HepG2 (cell line): ENCODE measurements at regions not wholly inside any gene's neighbourhood (a gene's known extent, or its start where the extent isn't known, plus 50 kb on each side); places are given as distances from the start of the nearest gene placed in this dataset.

Experiments
- ATAC-seq: fragments of 200-7000 bp; cut with Tn5 transposase; 3 replicates; pipeline ENCODE4 v1.9.1; 2020; ENCODE audit warnings: mild to moderate bottlenecking, moderate library complexity
- BruUV-seq: library from RNA; stranded (reverse); fragments of 400-500 nt; replicated peaks from 2 replicates; lab custom pipeline; 2021; lab: Mats Ljungman, UMichigan
- CTCF ChIA-PET: fragments of 300-600 bp; formaldehyde crosslinking; extraction: SDS; loops from one replicate; lab custom pipeline; 2021; ENCODE audit warnings: low total read pairs, inconsistent platforms, low intra/inter-chr PET ratio; lab: Yijun Ruan, JAX
- POLR2A ChIA-PET: fragments of 350-600 bp; sonication (Branson Sonifier 250); formaldehyde crosslinking; loops from one replicate; lab custom pipeline; 2020; ENCODE audit warnings: antibody characterized with exemption, inconsistent platforms; lab: Yijun Ruan, JAX
- DNase-seq: peaks from one replicate; pipeline ENCODE4 v3.0.0-alpha.2; 2015; ENCODE audit warnings: low spot score
- FAIRE-seq: peaks from 3 replicates; lab custom pipeline; 2011; peaks lifted over from hg19 to GRCh38; lab: Jason Lieb, UNC
- H2AFZ ChIP-seq: one replicate; pipeline ENCODE4 v1.6.1; 2011; ENCODE audit warnings: low read length, inconsistent platforms
- H3K27ac ChIP-seq: fragments of 300-600 bp; 3 replicates; pipeline ENCODE4 v1.8.0; 2011; ENCODE audit warnings: mixed run types, mild to moderate bottlenecking, mixed read lengths, low read length, inconsistent platforms; ENCODE audit not compliant: insufficient read depth; ENCODE audit errors: extremely low read length
- H3K27me3 ChIP-seq, 2 experiments: fragments of 200-600 bp in 1 of 2; 2 replicates in 1 of 2; 3 replicates in 1 of 2; pipeline versions ENCODE4 v1.6.0 to v1.8.0; 2011; ENCODE audit warnings: low read length in 2 of 2, mild to moderate bottlenecking in 2 of 2, moderate library complexity in 2 of 2, inconsistent platforms in 1 of 2; ENCODE audit not compliant: insufficient read depth in 2 of 2, control insufficient read depth in 1 of 2
- H3K36me3 ChIP-seq, 2 experiments: fragments of 200-600 bp in 1 of 2; replicated peaks in 1 of 2; 2 replicates in 1 of 2; 3 replicates in 1 of 2; pipeline versions ENCODE4 v1.5.1 to v1.8.0; 2011; ENCODE audit warnings: low read length in 2 of 2, inconsistent platforms in 1 of 2; ENCODE audit not compliant: insufficient read depth in 2 of 2, control insufficient read depth in 1 of 2
- H3K4me1 ChIP-seq: 2 replicates; pipeline ENCODE4 v1.5.1; 2012; ENCODE audit warnings: low read length, inconsistent platforms; ENCODE audit not compliant: insufficient read depth
- H3K4me2 ChIP-seq: 2 replicates; pipeline ENCODE4 v1.6.0; 2011; ENCODE audit warnings: low read depth, low read length, inconsistent platforms
- H3K4me3 ChIP-seq, 3 experiments: fragments of 200-600 bp in 1 of 3; sonication (generic), shearing (Covaris generic) in 1 of 3; replicated peaks in 1 of 3; 2 replicates each; pipeline ENCODE4 v1.5.1; 2011 to 2016; ENCODE audit warnings: low read length in 3 of 3, inconsistent platforms in 2 of 3, low read depth in 2 of 3, mild to moderate bottlenecking in 2 of 3, control low read depth in 1 of 3, mixed read lengths in 1 of 3; ENCODE audit not compliant: insufficient read depth in 1 of 3
- H3K79me2 ChIP-seq: one replicate; pipeline ENCODE4 v1.6.1; 2011; ENCODE audit warnings: low read length, inconsistent platforms; ENCODE audit not compliant: insufficient read depth
- H3K9ac ChIP-seq: 2 replicates; pipeline ENCODE4 v1.6.0; 2011; ENCODE audit warnings: mild to moderate bottlenecking, low read depth, low read length, inconsistent platforms; ENCODE audit not compliant: insufficient read depth
- H3K9me3 ChIP-seq: 2 replicates; pipeline ENCODE4 v1.5.1; 2012; ENCODE audit warnings: mild to moderate bottlenecking, low read length
- H4K20me1 ChIP-seq: 2 replicates; pipeline ENCODE4 v1.6.0; 2011; ENCODE audit warnings: inconsistent platforms, mild to moderate bottlenecking, low read length, moderate library complexity; ENCODE audit not compliant: insufficient read depth
- GLI4 ChIP-seq: sonication (generic); formaldehyde crosslinking; IDR thresholded peaks from 2 replicates; pipeline ENCODE4 v1.5.1; 2020; ENCODE audit warnings: missing genetic modification reagents, mild to moderate bottlenecking, moderate library complexity, borderline replicate concordance
- IRF2 ChIP-seq: IDR thresholded peaks from 2 replicates; pipeline ENCODE4 v1.6.1; 2018; ENCODE audit warnings: missing genetic modification reagents, missing compliant biosample characterization
- KLF6 ChIP-seq: IDR thresholded peaks from 2 replicates; pipeline ENCODE4 v1.8.0; 2016; ENCODE audit warnings: missing biosample characterization, missing genetic modification reagents
- MAZ ChIP-seq, 2 experiments: sonication (generic) in 1 of 2; formaldehyde crosslinking in 1 of 2; IDR thresholded peaks; 2 replicates each; pipeline versions ENCODE4 v1.5.0 to v1.6.1; 2012 to 2020; ENCODE audit warnings: low read depth in 2 of 2, mild to moderate bottlenecking in 2 of 2, borderline replicate concordance in 1 of 2, improper control_type of control experiment in 1 of 2, low read length in 1 of 2, missing genetic modification reagents in 1 of 2, moderate library complexity in 1 of 2
- MZF1 ChIP-seq: sonication (generic); formaldehyde crosslinking; IDR thresholded peaks from 2 replicates; pipeline ENCODE4 v1.8.1; 2023; ENCODE audit warnings: mild to moderate bottlenecking, missing genetic modification reagents, borderline replicate concordance
- PLRG1 ChIP-seq: fragments of 450-650 bp; conservative IDR thresholded peaks from 2 replicates; pipeline ENCODE4 v1.6.1; 2016
- ZFP82 ChIP-seq: sonication (generic); formaldehyde crosslinking; IDR thresholded peaks from 2 replicates; pipeline ENCODE4 v1.5.1; 2020; ENCODE audit warnings: mild to moderate bottlenecking, missing genetic modification reagents, borderline replicate concordance
- ZNF546 ChIP-seq: sonication (generic); formaldehyde crosslinking; conservative IDR thresholded peaks from 2 replicates; pipeline ENCODE4 v1.8.1; 2023; ENCODE audit warnings: mild to moderate bottlenecking, missing genetic modification reagents
- ZNF614 ChIP-seq: IDR thresholded peaks from 2 replicates; pipeline ENCODE4 v1.6.1; 2018; ENCODE audit warnings: missing biosample characterization, missing genetic modification reagents, inconsistent platforms, borderline replicate concordance
- ZNF83 ChIP-seq: sonication (generic); formaldehyde crosslinking; IDR thresholded peaks from 2 replicates; pipeline ENCODE4 v1.4.0; 2020; ENCODE audit warnings: missing genetic modification reagents, mild to moderate bottlenecking, borderline replicate concordance
- in situ Hi-C: cut with HindIII; loops from 2 replicates; pipeline ENCODE4 v1.10.0; 2017; ENCODE audit warnings: low pct_unique_long_range_greater_than_20kb; ENCODE audit not compliant: extremely low pct_ligation_motif_present
- intact Hi-C: fragments of 100-400 bp; cut with micrococcal nuclease; formaldehyde crosslinking; loops from one replicate; pipeline ENCODE4 v1.10.0; 2022; ENCODE audit not compliant: unreplicated experiment
- TF ChIP-seq, protein P1 (sequence below): sonication (generic); formaldehyde crosslinking; IDR thresholded peaks from 2 replicates; pipeline ENCODE4 v1.8.0; 2022; ENCODE audit warnings: mild to moderate bottlenecking, missing genetic modification reagents; ENCODE audit not compliant: insufficient replicate concordance
- TF ChIP-seq, protein P2 (sequence below): sonication (generic); formaldehyde crosslinking; IDR thresholded peaks from 2 replicates; pipeline ENCODE4 v1.5.0; 2020; ENCODE audit warnings: missing genetic modification reagents, mild to moderate bottlenecking, borderline replicate concordance
- TF ChIP-seq, protein P3 (sequence below): sonication (generic); formaldehyde crosslinking; conservative IDR thresholded peaks from 2 replicates; pipeline ENCODE4 v1.5.0; 2020; ENCODE audit warnings: missing genetic modification reagents

DNA sequence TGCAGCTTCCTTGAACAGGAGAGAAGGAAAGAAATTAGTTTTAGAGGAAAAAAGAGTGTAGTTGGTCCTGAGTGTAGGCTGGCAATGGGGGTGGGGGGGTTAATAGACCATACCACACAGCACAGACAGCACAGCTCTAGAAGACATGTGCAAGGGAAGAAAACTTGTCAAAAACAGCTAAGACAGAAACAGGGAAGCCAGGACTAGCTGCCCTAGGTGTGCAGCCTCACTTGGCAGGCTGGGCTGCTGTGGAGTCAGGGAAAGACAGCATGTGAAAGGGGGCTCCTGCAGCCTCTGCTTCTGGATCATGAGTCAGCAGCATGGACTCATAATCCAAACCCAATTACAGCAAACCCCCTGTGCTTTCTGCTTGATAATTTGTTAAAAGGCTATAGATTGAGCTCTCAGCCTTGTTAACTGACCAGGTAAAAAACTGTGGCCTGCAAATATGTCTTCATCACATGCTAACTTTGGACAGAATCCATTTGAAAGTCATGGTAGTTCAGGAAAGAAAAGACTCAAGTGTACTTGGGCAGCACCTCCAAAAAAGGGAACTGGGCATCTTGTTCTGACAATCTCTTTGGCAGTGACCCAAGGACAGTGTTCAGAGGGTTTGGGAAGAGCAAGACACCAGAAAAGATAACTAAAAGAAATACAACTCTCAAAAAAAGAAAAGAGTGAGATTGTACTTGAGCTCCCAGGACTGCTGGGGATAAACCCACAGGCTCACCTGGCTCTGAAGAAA is 142.2 kb upstream of the VWC2 start:
- Histone ChIP-seq H3K36me3 (no peaks in the 10 kb centered on the region), H3K4me1 (no peaks in the 10 kb centered on the region), H3K27ac (no peak overlapping the region), H4K20me1 (no peaks in the 10 kb centered on the region)
- CTCF ChIA-PET, result no interaction called here
- in situ Hi-C loops, result no loop called here
- ATAC-seq, result no peak
- POLR2A ChIA-PET, result no interaction called here
- TF ChIP-seq MZF1 (CRISPR knock-in tag) (no peak), KLF6 (no peak), ZFP82 (CRISPR knock-in tag) (no peak), ZNF83 (CRISPR knock-in tag) (no peak), ZNF614 (CRISPR knock-in tag) (no peak), IRF2 (CRISPR knock-in tag) (no peak), GLI4 (CRISPR knock-in tag) (no peak), PLRG1 (no peak), MAZ (IDR thresholded peaks at IDR 0.05; ENCODE audit: borderline replicate concordance, low read depth, low read length) (no peak), MAZ (CRISPR knock-in tag; IDR thresholded peaks at IDR 0.05; ENCODE audit: low read depth) (no peak), ZNF546 (CRISPR knock-in tag) (no peak)
- TF ChIP-seq, protein P1, sequence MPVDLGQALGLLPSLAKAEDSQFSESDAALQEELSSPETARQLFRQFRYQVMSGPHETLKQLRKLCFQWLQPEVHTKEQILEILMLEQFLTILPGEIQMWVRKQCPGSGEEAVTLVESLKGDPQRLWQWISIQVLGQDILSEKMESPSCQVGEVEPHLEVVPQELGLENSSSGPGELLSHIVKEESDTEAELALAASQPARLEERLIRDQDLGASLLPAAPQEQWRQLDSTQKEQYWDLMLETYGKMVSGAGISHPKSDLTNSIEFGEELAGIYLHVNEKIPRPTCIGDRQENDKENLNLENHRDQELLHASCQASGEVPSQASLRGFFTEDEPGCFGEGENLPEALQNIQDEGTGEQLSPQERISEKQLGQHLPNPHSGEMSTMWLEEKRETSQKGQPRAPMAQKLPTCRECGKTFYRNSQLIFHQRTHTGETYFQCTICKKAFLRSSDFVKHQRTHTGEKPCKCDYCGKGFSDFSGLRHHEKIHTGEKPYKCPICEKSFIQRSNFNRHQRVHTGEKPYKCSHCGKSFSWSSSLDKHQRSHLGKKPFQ (CRISPR knock-in tag), result no peak
- TF ChIP-seq, protein P2, sequence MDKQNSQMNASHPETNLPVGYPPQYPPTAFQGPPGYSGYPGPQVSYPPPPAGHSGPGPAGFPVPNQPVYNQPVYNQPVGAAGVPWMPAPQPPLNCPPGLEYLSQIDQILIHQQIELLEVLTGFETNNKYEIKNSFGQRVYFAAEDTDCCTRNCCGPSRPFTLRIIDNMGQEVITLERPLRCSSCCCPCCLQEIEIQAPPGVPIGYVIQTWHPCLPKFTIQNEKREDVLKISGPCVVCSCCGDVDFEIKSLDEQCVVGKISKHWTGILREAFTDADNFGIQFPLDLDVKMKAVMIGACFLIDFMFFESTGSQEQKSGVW (CRISPR knock-in tag), result no peak
- TF ChIP-seq, protein P3, sequence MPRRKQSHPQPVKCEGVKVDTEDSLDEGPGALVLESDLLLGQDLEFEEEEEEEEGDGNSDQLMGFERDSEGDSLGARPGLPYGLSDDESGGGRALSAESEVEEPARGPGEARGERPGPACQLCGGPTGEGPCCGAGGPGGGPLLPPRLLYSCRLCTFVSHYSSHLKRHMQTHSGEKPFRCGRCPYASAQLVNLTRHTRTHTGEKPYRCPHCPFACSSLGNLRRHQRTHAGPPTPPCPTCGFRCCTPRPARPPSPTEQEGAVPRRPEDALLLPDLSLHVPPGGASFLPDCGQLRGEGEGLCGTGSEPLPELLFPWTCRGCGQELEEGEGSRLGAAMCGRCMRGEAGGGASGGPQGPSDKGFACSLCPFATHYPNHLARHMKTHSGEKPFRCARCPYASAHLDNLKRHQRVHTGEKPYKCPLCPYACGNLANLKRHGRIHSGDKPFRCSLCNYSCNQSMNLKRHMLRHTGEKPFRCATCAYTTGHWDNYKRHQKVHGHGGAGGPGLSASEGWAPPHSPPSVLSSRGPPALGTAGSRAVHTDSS (CRISPR knock-in tag), result no peak
- TF ChIP-seq, all 625 proteins: peak for 0
- intact Hi-C loops, result no loop called here
- Histone ChIP-seq H3K79me2 (no peaks in the 10 kb centered on the region), H3K9ac (no peak overlapping the region), H3K4me2 (no peak overlapping the region), H2AFZ (no peak overlapping the region), H3K27me3 (no peaks in the 10 kb centered on the region), H3K9me3 (no peaks in the 10 kb centered on the region), H3K4me3 (no peak overlapping the region)
- BruUV-seq, result no TSS peak
- DNase-seq (no peak), FAIRE-seq (no peak)
